Central memory CD8-positive, alpha-beta T cell (primary cell): ENCODE measurements at regions not wholly inside any gene's neighbourhood (a gene's known extent, or its start where the extent isn't known, plus 50 kb on each side); places are given as distances from the start of the nearest gene placed in this dataset.
"Not testable (repeated sequence)": the region's sequence is repeated elsewhere in the genome, so short reads cannot be mapped to it uniquely, and the experiment has no call there.

Experiments used
- ATAC-seq: fragments of 150-1000 bp; cut with Tn5 transposase; replicated peaks from 2 replicates; pipeline ENCODE4 v1.10.0; 2022; ENCODE audit warnings: mild to moderate bottlenecking, moderate FRiP score, moderate number of reproducible peaks; ENCODE audit not compliant: poor library complexity, severe bottlenecking; ENCODE audit errors: extremely low read depth
- DNase-seq, 2 donors: peaks; one replicate each; pipeline ENCODE4 v3.0.0; 2021; ENCODE audit warnings: low spot score in 2 of 2
- H3K27ac Mint-ChIP-seq: one replicate; pipeline ENCODE4 v1.8.0; 2022; ENCODE audit warnings: low read depth, mild to moderate bottlenecking, moderate library complexity, mixed read lengths
- H3K27me3 Mint-ChIP-seq: one replicate; pipeline ENCODE4 v1.8.0; 2022; ENCODE audit warnings: mixed read lengths
- H3K36me3 Mint-ChIP-seq: one replicate; pipeline ENCODE4 v1.8.0; 2022; ENCODE audit warnings: mild to moderate bottlenecking, moderate library complexity, mixed read lengths; ENCODE audit not compliant: insufficient read depth
- H3K4me1 Mint-ChIP-seq: one replicate; pipeline ENCODE4 v1.8.0; 2022; ENCODE audit warnings: mixed read lengths
- H3K4me3 Mint-ChIP-seq: one replicate; pipeline ENCODE4 v1.8.0; 2022; ENCODE audit warnings: mild to moderate bottlenecking, moderate library complexity, mixed read lengths
- H3K9me3 Mint-ChIP-seq: one replicate; pipeline ENCODE4 v1.8.0; 2022; ENCODE audit warnings: mixed read lengths

GRCh38 chr12:115870510-115870909 is 407.0 kb downstream of the MED13L start:
- ATAC-seq, result no peak
- Mint-ChIP-seq H3K9me3 (peaks cover 7% of the 10 kb centered on the region), H3K4me1 (no peaks in the 10 kb centered on the region), H3K4me3 (no peak overlapping the region), H3K27ac (no peak overlapping the region), H3K27me3 (peaks cover 60% of the 10 kb centered on the region), H3K36me3 (peaks cover 1% of the 10 kb centered on the region)
- DNase-seq, result no peak

DNA sequence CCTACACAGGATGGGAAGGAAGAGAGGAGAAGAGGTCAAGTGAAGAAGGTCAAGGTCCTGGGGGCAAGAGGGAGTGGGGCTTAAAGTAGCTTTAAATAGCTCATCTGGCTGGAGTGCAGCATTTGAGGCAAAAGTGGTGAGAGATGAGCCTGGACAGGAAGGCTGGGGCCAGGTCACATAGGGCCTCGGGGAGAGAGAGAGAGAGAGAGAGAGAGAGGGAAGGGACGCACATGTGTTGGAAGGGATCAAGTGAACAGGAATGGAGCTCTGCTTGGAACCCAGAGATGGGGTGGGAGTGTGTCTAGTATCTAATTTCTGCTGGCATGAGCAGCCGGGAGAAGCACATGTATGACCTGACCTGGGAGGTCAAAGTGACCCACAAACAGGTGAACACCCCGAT is 407.5 kb downstream of the MED13L start:
- H3K27me3 Mint-ChIP-seq, result peaks cover 59% of the 10 kb centered on the region
- DNase-seq (no peak), ATAC-seq (no peak)
- H3K4me1 Mint-ChIP-seq, result no peaks in the 10 kb centered on the region
- H3K9me3 Mint-ChIP-seq, result peaks cover 7% of the 10 kb centered on the region
- H3K4me3 Mint-ChIP-seq, result no peak overlapping the region
- H3K27ac Mint-ChIP-seq, result no peak overlapping the region
- peaks cover 1% of the 10 kb centered on the region for H3K36me3 Mint-ChIP-seq

DNA sequence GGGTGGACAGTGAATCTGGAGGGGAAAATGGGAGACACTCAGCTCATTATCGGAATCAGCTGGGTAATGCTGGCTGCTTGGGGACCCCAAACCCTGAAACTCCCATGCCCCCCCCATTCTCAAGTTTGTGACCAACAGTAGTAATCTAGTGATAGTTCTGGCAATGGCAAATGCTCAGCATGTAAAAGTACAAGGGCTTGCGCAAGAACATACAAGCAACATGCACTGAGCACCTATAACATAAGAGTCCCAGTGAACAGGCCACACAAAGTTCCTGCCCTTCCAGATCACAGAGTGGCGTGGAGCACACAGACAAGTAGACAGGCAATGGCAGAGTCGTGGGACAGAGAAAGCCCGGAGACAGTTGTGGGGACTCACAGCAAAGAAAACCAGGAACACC is 407.9 kb downstream of the MED13L start:
- H3K9me3 Mint-ChIP-seq, result peaks cover 4% of the 10 kb centered on the region
- no peak overlapping the region for H3K27ac Mint-ChIP-seq
- H3K4me1 Mint-ChIP-seq, result no peaks in the 10 kb centered on the region
- no peak overlapping the region for H3K4me3 Mint-ChIP-seq
- peaks cover 55% of the 10 kb centered on the region for H3K27me3 Mint-ChIP-seq
- ATAC-seq (no peak), DNase-seq (no peak)
- peaks cover 1% of the 10 kb centered on the region for H3K36me3 Mint-ChIP-seq

DNA sequence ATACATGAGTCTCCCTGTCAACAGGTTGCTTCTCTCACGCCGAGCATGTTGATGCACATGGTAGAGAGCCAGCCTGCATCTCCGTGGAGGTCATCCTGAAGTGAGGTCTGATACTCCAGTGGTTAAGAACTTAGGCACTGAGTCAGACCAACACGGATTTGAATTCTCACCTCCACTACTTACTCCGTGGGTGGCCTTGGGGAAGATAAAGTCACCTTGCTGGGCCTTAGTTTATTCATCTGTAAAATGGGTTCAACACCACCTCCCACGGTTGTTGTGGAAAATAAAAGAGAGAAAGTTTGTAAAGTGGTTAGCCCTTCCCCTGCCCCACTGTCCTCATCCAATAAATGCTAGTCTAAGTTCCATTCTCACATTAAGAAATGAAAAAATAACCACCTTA is 408.9 kb downstream of the MED13L start:
- no peak for ATAC-seq
- H3K9me3 Mint-ChIP-seq, result no peaks in the 10 kb centered on the region
- H3K27ac Mint-ChIP-seq, result no peak overlapping the region
- peaks cover 46% of the 10 kb centered on the region for H3K27me3 Mint-ChIP-seq
- no peak overlapping the region for H3K4me3 Mint-ChIP-seq
- no peaks in the 10 kb centered on the region for H3K4me1 Mint-ChIP-seq
- DNase-seq, result no peak
- peaks cover 1% of the 10 kb centered on the region for H3K36me3 Mint-ChIP-seq

DNA sequence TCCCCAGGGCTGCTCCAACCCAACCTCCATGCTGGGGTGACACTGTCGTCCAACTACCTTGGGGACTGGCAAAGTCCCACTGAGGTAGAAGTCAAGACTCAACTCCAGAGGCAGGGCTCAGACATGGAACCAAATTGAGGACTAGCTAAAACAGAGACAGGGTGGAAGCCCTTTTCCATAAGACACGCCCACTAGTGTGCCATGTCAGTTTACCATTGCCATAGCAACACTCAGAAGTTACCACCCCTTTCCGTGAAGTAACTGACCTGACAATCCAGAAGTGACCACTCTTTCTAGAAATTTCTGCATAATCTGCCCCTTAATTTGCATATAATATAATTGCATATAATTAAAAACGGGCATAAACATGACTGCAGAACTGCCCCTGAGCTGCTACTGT is 409.6 kb downstream of the MED13L start:
- no peak overlapping the region for H3K27ac Mint-ChIP-seq
- H3K4me1 Mint-ChIP-seq, result no peaks in the 10 kb centered on the region
- no peak overlapping the region for H3K4me3 Mint-ChIP-seq
- no peak for DNase-seq
- no peak for ATAC-seq
- no peaks in the 10 kb centered on the region for H3K9me3 Mint-ChIP-seq
- H3K27me3 Mint-ChIP-seq, result peaks cover 38% of the 10 kb centered on the region
- peaks cover 1% of the 10 kb centered on the region for H3K36me3 Mint-ChIP-seq

DNA sequence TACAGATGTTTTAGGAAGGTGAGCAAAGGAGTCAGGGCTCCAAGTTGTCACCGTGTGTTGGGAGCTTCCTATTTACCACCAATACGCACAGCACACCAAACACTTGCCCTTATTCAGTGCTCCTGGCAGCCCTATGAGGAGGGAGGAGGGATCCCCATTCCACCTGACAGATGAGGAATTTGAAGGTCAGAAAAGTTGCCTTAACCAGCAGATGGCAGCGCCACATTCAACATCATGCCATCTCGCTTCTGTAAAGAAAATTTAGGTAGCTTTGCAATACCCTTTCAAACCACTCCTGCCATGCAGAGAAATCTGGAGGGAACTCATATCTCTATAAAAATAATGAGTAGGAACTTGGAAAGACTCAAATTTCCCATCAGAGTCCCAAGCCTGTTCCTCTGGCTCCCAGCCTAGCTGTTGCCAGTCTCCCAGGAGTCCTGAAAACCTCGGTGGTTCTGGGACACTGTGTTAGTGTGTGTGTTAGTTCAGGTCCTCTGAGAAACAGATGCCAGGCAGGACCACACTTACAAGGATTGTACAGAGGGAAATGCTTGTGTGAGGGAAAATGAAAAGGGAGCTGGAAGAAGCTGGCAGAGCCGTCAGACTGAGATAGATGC is 410.5 kb downstream of the MED13L start:
- Mint-ChIP-seq H3K9me3 (no peaks in the 10 kb centered on the region), H3K27me3 (peaks cover 31% of the 10 kb centered on the region), H3K36me3 (no peaks in the 10 kb centered on the region), H3K27ac (no peak overlapping the region), H3K4me3 (no peak overlapping the region), H3K4me1 (no peaks in the 10 kb centered on the region)
- DNase-seq, result no peak
- ATAC-seq, result no peak

- H3K4me3 Mint-ChIP-seq, H3K36me3 Mint-ChIP-seq, H3K9me3 Mint-ChIP-seq, DNase-seq, ATAC-seq, H3K27ac Mint-ChIP-seq, H3K4me1 Mint-ChIP-seq: not testable (repeated sequence)
- peaks cover 34% of the 10 kb centered on the region for H3K27me3 Mint-ChIP-seq
These were observed 411.2 kb downstream of the MED13L start for GRCh38 chr12:115866281-115866680.

- Mint-ChIP-seq H3K4me3 (no peak overlapping the region), H3K9me3 (peaks cover 5% of the 10 kb centered on the region), H3K27me3 (peaks cover 40% of the 10 kb centered on the region), H3K4me1 (no peaks in the 10 kb centered on the region), H3K36me3 (no peaks in the 10 kb centered on the region), H3K27ac (no peak overlapping the region)
- DNase-seq, result no peak
- no peak for ATAC-seq
These were observed 413.1 kb downstream of the MED13L start for GRCh38 chr12:115864396-115864795.

- Mint-ChIP-seq H3K9me3 (peaks cover 5% of the 10 kb centered on the region), H3K4me1 (no peaks in the 10 kb centered on the region), H3K36me3 (no peaks in the 10 kb centered on the region), H3K4me3 (no peak overlapping the region), H3K27me3 (peaks cover 39% of the 10 kb centered on the region), H3K27ac (no peak overlapping the region)
- DNase-seq, result no peak
- ATAC-seq, result no peak
These were observed 416.9 kb downstream of the MED13L start for GRCh38 chr12:115860619-115861018.

DNA sequence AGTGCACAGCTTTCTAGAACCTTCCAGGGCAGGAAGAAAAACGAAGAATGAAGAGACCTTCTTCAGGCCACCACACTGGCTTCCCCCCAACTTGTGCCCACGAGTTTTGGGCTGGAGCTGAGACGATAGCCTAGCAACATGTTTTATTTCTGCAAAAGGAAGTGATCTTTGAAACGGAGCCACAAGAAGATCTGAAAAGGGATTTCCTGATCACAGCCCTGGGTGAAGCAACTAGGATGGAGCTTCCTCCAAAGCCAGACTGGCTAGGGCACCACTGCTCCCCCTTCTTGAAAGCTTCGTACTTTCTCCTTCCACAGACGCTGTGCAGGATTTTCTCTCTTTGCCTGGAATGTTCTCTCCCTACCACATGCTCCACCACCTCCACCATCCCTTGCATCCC is 418.3 kb downstream of the MED13L start:
- Mint-ChIP-seq H3K27me3 (peaks cover 39% of the 10 kb centered on the region), H3K4me1 (no peaks in the 10 kb centered on the region), H3K27ac (no peak overlapping the region), H3K36me3 (no peaks in the 10 kb centered on the region), H3K4me3 (no peak overlapping the region), H3K9me3 (peaks cover 5% of the 10 kb centered on the region)
- ATAC-seq (no peak), DNase-seq (no peak)

- Mint-ChIP-seq H3K4me1 (no peaks in the 10 kb centered on the region), H3K27me3 (peaks cover 39% of the 10 kb centered on the region), H3K4me3 (no peak overlapping the region), H3K27ac (no peak overlapping the region), H3K9me3 (peaks cover 5% of the 10 kb centered on the region), H3K36me3 (no peaks in the 10 kb centered on the region)
- DNase-seq (no peak), ATAC-seq (no peak)
These were observed 419.6 kb downstream of the MED13L start for GRCh38 chr12:115857923-115858322.

DNA sequence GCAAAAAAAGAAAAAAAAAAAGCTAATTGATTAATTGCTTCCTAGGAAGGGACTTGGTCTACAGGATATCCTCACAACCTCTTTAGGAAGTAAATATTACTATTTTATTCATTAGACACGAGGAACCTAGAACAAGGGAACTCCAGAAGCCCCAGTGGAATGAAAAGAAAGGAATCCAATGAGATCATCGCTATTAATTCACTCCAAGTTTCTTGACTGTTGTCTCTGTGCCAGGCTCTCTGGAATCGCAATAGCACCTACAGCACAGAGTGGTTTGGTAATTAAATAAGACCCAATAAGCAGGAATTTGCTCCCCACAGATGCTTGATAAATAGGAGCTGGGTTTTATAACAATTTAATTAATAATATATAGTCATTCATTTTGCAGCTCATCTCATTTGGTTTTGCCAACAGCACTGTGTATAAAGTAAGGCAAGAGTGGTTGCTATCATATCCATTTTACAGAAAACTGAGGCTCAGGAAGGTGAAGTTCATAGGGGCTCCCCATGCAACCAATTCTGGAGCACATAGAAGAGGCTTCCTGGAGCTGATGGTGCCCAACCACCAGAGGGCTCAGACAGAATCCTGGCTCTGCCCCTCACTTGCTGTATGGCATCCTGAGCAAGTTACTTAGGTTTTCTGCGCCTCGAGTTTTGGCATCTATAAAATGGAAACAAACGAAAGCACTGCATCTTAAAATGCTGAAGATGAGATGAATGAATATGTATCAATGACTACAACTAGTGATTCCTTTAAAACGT is 420.2 kb downstream of the MED13L start:
- no peak overlapping the region for H3K4me3 Mint-ChIP-seq
- no peaks in the 10 kb centered on the region for H3K36me3 Mint-ChIP-seq
- H3K27ac Mint-ChIP-seq, result no peak overlapping the region
- DNase-seq (no peak), ATAC-seq (no peak)
- H3K9me3 Mint-ChIP-seq, result peaks cover 5% of the 10 kb centered on the region
- H3K4me1 Mint-ChIP-seq, result no peaks in the 10 kb centered on the region
- peaks cover 39% of the 10 kb centered on the region for H3K27me3 Mint-ChIP-seq

- no peaks in the 10 kb centered on the region for H3K4me1 Mint-ChIP-seq
These were observed 425.4 kb downstream of the MED13L start for GRCh38 chr12:115852054-115852453.

More at GRCh38 chr12:115852054-115852453, 425.4 kb downstream of the MED13L start:
- Mint-ChIP-seq H3K4me3 (no peak overlapping the region), H3K36me3 (no peaks in the 10 kb centered on the region), H3K27ac (no peak overlapping the region), H3K9me3 (peaks cover 10% of the 10 kb centered on the region), H3K27me3 (peaks cover 19% of the 10 kb centered on the region)
- DNase-seq, result no peak
- no peak for ATAC-seq
